MM.1S (cell line): ENCODE measurements at regions not wholly inside any gene's neighbourhood (a gene's known extent, or its start where the extent isn't known, plus 50 kb on each side); places are given as distances from the start of the nearest gene placed in this dataset.

ENCODE experiments used
- DNase-seq: peaks from one replicate; pipeline ENCODE4 v3.0.0-alpha.2; 2015
- H2AFZ ChIP-seq: fragments of 300-600 bp; sonication (generic); 2 replicates; pipeline ENCODE4 v1.6.0; 2016; ENCODE audit warnings: antibody characterized with exemption, low read length
- H3F3A ChIP-seq: fragments of 300-600 bp; sonication (generic); 2 replicates; pipeline ENCODE4 v1.6.1; 2016; ENCODE audit warnings: mild to moderate bottlenecking, antibody characterized with exemption, low read length, moderate library complexity, mixed read lengths; ENCODE audit not compliant: insufficient read depth
- H3K27ac ChIP-seq: fragments of 300-600 bp; sonication (generic); 2 replicates; pipeline ENCODE4 v1.5.1; 2016; ENCODE audit warnings: mild to moderate bottlenecking, low read length
- H3K27me3 ChIP-seq: fragments of 300-600 bp; sonication (generic); replicated peaks from 2 replicates; pipeline ENCODE4 v1.6.0; 2016; ENCODE audit warnings: low read length; ENCODE audit not compliant: insufficient read depth
- H3K36me3 ChIP-seq: fragments of 300-600 bp; sonication (generic); replicated peaks from 2 replicates; pipeline ENCODE4 v1.6.1; 2016; ENCODE audit warnings: mild to moderate bottlenecking, low read length, mixed read lengths; ENCODE audit not compliant: insufficient read depth
- H3K4me1 ChIP-seq: fragments of 300-600 bp; sonication (generic); 2 replicates; pipeline ENCODE4 v1.6.1; 2016; ENCODE audit warnings: low read length, mixed read lengths
- H3K4me2 ChIP-seq: fragments of 300-600 bp; sonication (generic); 2 replicates; pipeline ENCODE4 v1.6.0; 2016; ENCODE audit warnings: low read depth, low read length
- H3K4me3 ChIP-seq: fragments of 300-600 bp; sonication (generic); 2 replicates; pipeline ENCODE4 v1.5.1; 2016; ENCODE audit warnings: low read length, mixed read lengths
- H3K79me2 ChIP-seq: fragments of 300-600 bp; sonication (generic); 2 replicates; pipeline ENCODE4 v1.6.1; 2016; ENCODE audit warnings: mixed run types, low read length, mixed read lengths
- H3K9ac ChIP-seq: fragments of 300-600 bp; sonication (generic); 2 replicates; pipeline ENCODE4 v1.6.1; 2016; ENCODE audit warnings: low read length, mixed read lengths
- H3K9me2 ChIP-seq: fragments of 300-600 bp; sonication (generic); replicated peaks from 2 replicates; pipeline ENCODE4 v1.6.1; 2016; ENCODE audit warnings: mild to moderate bottlenecking, low read length, mixed read lengths; ENCODE audit not compliant: insufficient read depth
- H3K9me3 ChIP-seq: fragments of 300-600 bp; sonication (generic); replicated peaks from 2 replicates; pipeline ENCODE4 v1.6.1; 2016; ENCODE audit warnings: mild to moderate bottlenecking, low read length, mixed read lengths; ENCODE audit not compliant: insufficient read depth
- H4K20me1 ChIP-seq: fragments of 300-600 bp; sonication (generic); 2 replicates; pipeline ENCODE4 v1.6.1; 2016; ENCODE audit warnings: mild to moderate bottlenecking, low read length, moderate library complexity, mixed read lengths; ENCODE audit not compliant: insufficient read depth
- EZH2 ChIP-seq: fragments of 300-600 bp; sonication (generic); optimal IDR thresholded peaks from 2 replicates; pipeline ENCODE3; 2017; ENCODE audit warnings: low read depth, mild to moderate bottlenecking, antibody characterized with exemption, low read length, mixed read lengths
- EZH2phosphoT487 ChIP-seq: fragments of 300-600 bp; sonication (generic); IDR thresholded peaks from 2 replicates; pipeline ENCODE4 v1.6.1; 2018; ENCODE audit warnings: antibody characterized with exemption, low read length
- TF ChIP-seq, protein P1 (sequence below): fragments of 300-600 bp; sonication (generic); IDR thresholded peaks from 2 replicates; pipeline ENCODE4 v1.5.1; 2016; ENCODE audit warnings: antibody characterized with exemption, low read length, mixed read lengths

DNA sequence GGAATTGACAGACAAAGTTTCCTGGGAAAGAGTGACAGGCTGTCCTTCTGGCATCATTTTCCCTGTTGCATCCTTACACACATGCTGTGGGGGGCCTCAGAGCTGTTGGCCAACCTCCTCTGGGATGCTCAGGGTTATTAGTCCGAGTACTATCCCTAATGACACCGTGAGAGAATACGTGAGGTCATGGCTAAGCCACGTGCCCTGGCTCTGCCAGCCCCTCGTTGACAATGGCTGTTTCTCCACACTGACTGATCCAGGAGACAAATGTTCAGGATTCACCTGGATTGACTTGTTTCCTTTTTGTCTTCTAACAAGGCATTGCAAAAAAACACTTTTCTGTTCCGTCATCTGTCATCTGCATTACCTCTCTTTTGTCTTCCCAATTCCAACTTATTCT lies 604.6 kb downstream of the TFAP2A start:
- H3K27me3 ChIP-seq: no peaks in the 10 kb centered on the region
- no peaks in the 10 kb centered on the region for H4K20me1 ChIP-seq
- H3K4me2 ChIP-seq: no peak overlapping the region
- no peaks in the 10 kb centered on the region for H3K79me2 ChIP-seq
- no peaks in the 10 kb centered on the region for H3K9me2 ChIP-seq
- no peaks in the 10 kb centered on the region for H3F3A ChIP-seq
- no peak overlapping the region for H3K9ac ChIP-seq
- no peaks in the 10 kb centered on the region for H3K4me1 ChIP-seq
- no peaks in the 10 kb centered on the region for H3K9me3 ChIP-seq
- no peak overlapping the region for H2AFZ ChIP-seq
- TF ChIP-seq EZH2phosphoT487 (no peak), EZH2 (no peak)
- TF ChIP-seq, protein P1, sequence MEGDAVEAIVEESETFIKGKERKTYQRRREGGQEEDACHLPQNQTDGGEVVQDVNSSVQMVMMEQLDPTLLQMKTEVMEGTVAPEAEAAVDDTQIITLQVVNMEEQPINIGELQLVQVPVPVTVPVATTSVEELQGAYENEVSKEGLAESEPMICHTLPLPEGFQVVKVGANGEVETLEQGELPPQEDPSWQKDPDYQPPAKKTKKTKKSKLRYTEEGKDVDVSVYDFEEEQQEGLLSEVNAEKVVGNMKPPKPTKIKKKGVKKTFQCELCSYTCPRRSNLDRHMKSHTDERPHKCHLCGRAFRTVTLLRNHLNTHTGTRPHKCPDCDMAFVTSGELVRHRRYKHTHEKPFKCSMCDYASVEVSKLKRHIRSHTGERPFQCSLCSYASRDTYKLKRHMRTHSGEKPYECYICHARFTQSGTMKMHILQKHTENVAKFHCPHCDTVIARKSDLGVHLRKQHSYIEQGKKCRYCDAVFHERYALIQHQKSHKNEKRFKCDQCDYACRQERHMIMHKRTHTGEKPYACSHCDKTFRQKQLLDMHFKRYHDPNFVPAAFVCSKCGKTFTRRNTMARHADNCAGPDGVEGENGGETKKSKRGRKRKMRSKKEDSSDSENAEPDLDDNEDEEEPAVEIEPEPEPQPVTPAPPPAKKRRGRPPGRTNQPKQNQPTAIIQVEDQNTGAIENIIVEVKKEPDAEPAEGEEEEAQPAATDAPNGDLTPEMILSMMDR: no peak
- no peak overlapping the region for H3K27ac ChIP-seq
- H3K36me3 ChIP-seq: no peaks in the 10 kb centered on the region
- no peak for DNase-seq
- no peak overlapping the region for H3K4me3 ChIP-seq

DNA sequence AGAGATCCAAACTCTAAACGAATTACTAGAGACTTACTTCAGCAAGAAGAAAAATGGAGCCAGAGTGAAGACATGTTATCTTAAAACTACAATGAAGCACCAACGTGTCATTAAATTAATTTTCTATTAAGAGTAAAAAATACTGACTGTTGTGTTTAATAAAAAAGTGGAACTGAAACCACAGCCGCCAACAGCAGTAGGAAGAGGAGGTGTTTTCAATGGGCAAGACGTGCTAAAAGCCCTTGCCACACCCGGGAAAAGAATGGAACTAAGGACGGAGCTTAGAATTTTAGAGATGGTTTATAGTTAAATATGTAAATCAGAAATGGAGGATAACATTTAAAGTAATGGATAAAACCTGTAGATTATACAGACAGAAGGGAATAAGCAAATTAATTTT lies 608.7 kb downstream of the TFAP2A start:
- no peaks in the 10 kb centered on the region for H3K79me2 ChIP-seq
- H2AFZ ChIP-seq: no peak overlapping the region
- 0 out of 2 replicates have a peak overlapping the region, but pooled peaks have one; percentile 10 for H3K4me2 ChIP-seq
- H3K9me3 ChIP-seq: no peaks in the 10 kb centered on the region
- no peak overlapping the region for H3K4me3 ChIP-seq
- H4K20me1 ChIP-seq: no peaks in the 10 kb centered on the region
- H3K9me2 ChIP-seq: no peaks in the 10 kb centered on the region
- H3K27ac ChIP-seq: no peak overlapping the region
- no peak for DNase-seq
- H3K27me3 ChIP-seq: no peaks in the 10 kb centered on the region
- no peaks in the 10 kb centered on the region for H3F3A ChIP-seq
- TF ChIP-seq EZH2phosphoT487 (no peak), EZH2 (no peak)
- TF ChIP-seq, protein P1: no peak
- no peak overlapping the region for H3K9ac ChIP-seq
- peaks cover 3% of the 10 kb centered on the region for H3K4me1 ChIP-seq
- no peaks in the 10 kb centered on the region for H3K36me3 ChIP-seq

DNA sequence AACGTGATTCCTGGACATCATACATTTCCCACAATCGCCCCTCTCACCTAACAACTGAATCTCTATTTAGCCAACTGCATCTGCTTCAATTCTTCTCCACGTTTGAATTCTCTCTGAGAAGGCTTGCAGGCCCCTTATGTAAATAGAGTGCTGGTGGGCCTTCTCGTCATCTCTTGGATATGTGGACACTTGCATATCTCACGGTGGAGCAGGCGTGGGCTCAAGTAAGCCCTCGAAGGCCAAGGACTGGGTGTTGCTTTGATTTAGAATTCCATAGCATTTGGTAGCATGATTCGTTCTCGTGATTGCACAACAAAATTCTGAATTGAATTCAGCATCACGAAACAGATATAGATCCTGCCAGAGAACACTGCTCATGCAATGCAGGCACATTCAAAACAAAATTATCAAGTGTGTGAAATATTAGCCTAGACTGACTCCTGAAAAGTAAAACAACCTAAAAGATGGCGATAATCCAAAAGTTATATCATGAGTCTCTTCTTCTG lies 613.6 kb downstream of the TFAP2A start:
- no peak overlapping the region for H2AFZ ChIP-seq
- H3K4me1 ChIP-seq: peaks cover 11% of the 10 kb centered on the region
- H3K9me3 ChIP-seq: no peaks in the 10 kb centered on the region
- H3K36me3 ChIP-seq: no peaks in the 10 kb centered on the region
- no peaks in the 10 kb centered on the region for H3K27me3 ChIP-seq
- TF ChIP-seq, protein P1: no peak
- TF ChIP-seq EZH2: no peak
- TF ChIP-seq EZH2phosphoT487: no peak
- DNase-seq: no peak
- no peak overlapping the region; the same call in 1 of the 2 replicates for H3K4me2 ChIP-seq
- H3F3A ChIP-seq: no peaks in the 10 kb centered on the region
- no peak overlapping the region for H3K4me3 ChIP-seq
- H3K9me2 ChIP-seq: no peaks in the 10 kb centered on the region
- H3K27ac ChIP-seq: no peak overlapping the region
- no peaks in the 10 kb centered on the region for H4K20me1 ChIP-seq
- no peaks in the 10 kb centered on the region for H3K79me2 ChIP-seq
- H3K9ac ChIP-seq: no peak overlapping the region
